Stimulated activated naive B cell treated with anti-CD40 and anti-IgM and Interleukin-4, amounts not matched to agents 10 μg/mL and 1 μg/mL and 100 μg/mL, for 72 hours (primary cell): ENCODE measurements at regions not wholly inside any gene's neighbourhood (a gene's known extent, or its start where the extent isn't known, plus 50 kb on each side); places are given as distances from the start of the nearest gene placed in this dataset.
A peak's percentile ranks its signal among the peaks of the same experiment; 100 is the strongest.

Experiments
- ATAC-seq, 2 donors: fragments of 150-1000 bp; cut with Tn5 transposase; replicated peaks; 2 replicates each; pipeline ENCODE4 v1.10.0; 2021; ENCODE audit warnings: moderate library complexity in 1 of 2
- DNase-seq: peaks from one replicate; pipeline ENCODE4 v3.0.0; 2021
- H3K27ac Mint-ChIP-seq: one replicate; pipeline ENCODE4 v1.8.0; 2022; ENCODE audit warnings: mild to moderate bottlenecking, mixed read lengths
- H3K27me3 Mint-ChIP-seq, 2 donors: one replicate each; pipeline ENCODE4 v1.8.0; 2022; ENCODE audit warnings: mixed read lengths in 2 of 2
- H3K36me3 Mint-ChIP-seq, 2 donors: one replicate each; pipeline ENCODE4 v1.8.0; 2022; ENCODE audit warnings: mixed read lengths in 2 of 2, mild to moderate bottlenecking in 1 of 2
- H3K4me1 Mint-ChIP-seq, 2 donors: one replicate each; pipeline ENCODE4 v1.8.0; 2022; ENCODE audit warnings: mixed read lengths in 2 of 2, mild to moderate bottlenecking in 1 of 2
- H3K4me3 Mint-ChIP-seq, 2 donors: one replicate each; pipeline ENCODE4 v1.8.0; 2022; ENCODE audit warnings: mild to moderate bottlenecking in 2 of 2, mixed read lengths in 2 of 2, moderate library complexity in 1 of 2
- H3K9me3 Mint-ChIP-seq, 2 donors: one replicate each; pipeline ENCODE4 v1.8.0; 2022; ENCODE audit warnings: mixed read lengths in 2 of 2, mild to moderate bottlenecking in 1 of 2

- no peak for DNase-seq
- peaks cover 12 to 18% of the 10 kb centered on the region in 2 donors for H3K4me1 Mint-ChIP-seq
- H3K27me3 Mint-ChIP-seq, result peaks cover 4 to 11% of the 10 kb centered on the region in 2 donors
- H3K9me3 Mint-ChIP-seq, result peaks cover 3 to 4% of the 10 kb centered on the region in 2 donors
- no peak for ATAC-seq
- no peak overlapping the region for H3K4me3 Mint-ChIP-seq
- H3K36me3 Mint-ChIP-seq, result peaks cover 0 to 4% of the 10 kb centered on the region in 2 donors
- no peak overlapping the region for H3K27ac Mint-ChIP-seq
Observed at GRCh38 chr12:93201990-93202389, 175.7 kb upstream of the NUDT4 start.

- peaks cover 4 to 9% of the 10 kb centered on the region in 2 donors for H3K27me3 Mint-ChIP-seq
- peaks cover 0 to 4% of the 10 kb centered on the region in 2 donors for H3K36me3 Mint-ChIP-seq
- H3K4me1 Mint-ChIP-seq, result peaks cover 12 to 20% of the 10 kb centered on the region in 2 donors
- no peak overlapping the region for H3K27ac Mint-ChIP-seq
- ATAC-seq, result no peak
- H3K4me3 Mint-ChIP-seq, result no peak overlapping the region
- H3K9me3 Mint-ChIP-seq, result peaks cover 4% of the 10 kb centered on the region in 2 donors
- no peak for DNase-seq
Observed at GRCh38 chr12:93202688-93203087, 175.0 kb upstream of the NUDT4 start.

GRCh38 chr12:93203361-93203760 is 174.4 kb upstream of the NUDT4 start:
- no peak for ATAC-seq
- H3K27ac Mint-ChIP-seq, result no peak overlapping the region
- H3K27me3 Mint-ChIP-seq, result peaks cover 4% of the 10 kb centered on the region in 2 donors
- H3K4me3 Mint-ChIP-seq, result no peak overlapping the region
- DNase-seq, result no peak
- H3K4me1 Mint-ChIP-seq, result peaks cover 12 to 26% of the 10 kb centered on the region in 2 donors
- peaks cover 4% of the 10 kb centered on the region in 2 donors for H3K9me3 Mint-ChIP-seq
- H3K36me3 Mint-ChIP-seq, result peaks cover 0 to 4% of the 10 kb centered on the region in 2 donors

DNA sequence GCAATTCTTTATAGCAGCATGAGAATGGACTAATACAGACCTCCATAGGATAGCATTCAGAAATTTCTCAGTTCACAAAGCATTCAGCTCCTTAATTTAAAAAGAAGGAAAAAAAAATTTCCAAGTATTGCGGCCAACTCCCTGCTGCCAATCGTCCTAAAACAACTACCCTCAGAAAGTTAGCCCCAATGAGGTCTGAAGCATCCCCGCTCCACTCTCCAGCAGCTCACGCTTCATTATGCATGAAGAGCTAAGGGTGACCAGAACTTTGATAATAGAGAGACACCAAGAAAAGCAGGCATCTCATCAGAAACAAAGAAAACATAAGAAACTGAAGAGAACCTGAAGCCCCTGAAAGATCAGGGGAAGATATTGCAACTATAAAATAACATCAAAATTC is 172.8 kb upstream of the NUDT4 start:
- Mint-ChIP-seq H3K36me3 (peaks cover 0 to 4% of the 10 kb centered on the region in 2 donors), H3K9me3 (peaks cover 4 to 6% of the 10 kb centered on the region in 2 donors), H3K4me1 (peaks cover 12 to 25% of the 10 kb centered on the region in 2 donors), H3K27ac (no peak overlapping the region), H3K27me3 (peaks cover 4% of the 10 kb centered on the region in 2 donors), H3K4me3 (no peak overlapping the region)
- no peak for DNase-seq
- no peak for ATAC-seq

DNA sequence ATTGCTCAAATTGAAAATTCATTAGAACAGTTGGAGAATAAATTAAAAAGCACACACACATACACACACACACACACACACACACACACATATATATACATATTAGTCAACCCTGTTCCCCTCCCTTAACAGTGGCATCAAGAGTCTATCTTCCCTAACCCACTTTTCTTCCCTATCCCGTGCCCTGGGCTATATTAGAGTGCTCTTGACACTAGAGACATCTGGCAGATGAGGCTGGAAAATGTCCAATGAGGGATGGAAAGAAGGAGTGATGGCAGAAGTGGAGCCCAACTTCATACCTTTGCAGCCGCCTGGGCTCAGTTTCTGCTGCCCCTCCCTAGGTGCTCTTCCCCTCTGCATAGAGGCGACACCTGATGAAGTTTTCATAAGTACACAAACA is 172.4 kb upstream of the NUDT4 start:
- ATAC-seq (no peak), DNase-seq (no peak)
- Mint-ChIP-seq H3K4me1 (peaks cover 9 to 20% of the 10 kb centered on the region in 2 donors), H3K9me3 (peaks cover 4 to 7% of the 10 kb centered on the region in 2 donors), H3K36me3 (peaks cover 0 to 4% of the 10 kb centered on the region in 2 donors), H3K27me3 (peaks cover under 1% of the 10 kb centered on the region in 2 donors), H3K4me3 (no peak overlapping the region), H3K27ac (no peak overlapping the region)

GRCh38 chr12:93208011-93208410 is 169.7 kb upstream of the NUDT4 start:
- DNase-seq (no peak), ATAC-seq (no peak)
- H3K4me1 Mint-ChIP-seq, result peaks cover 6 to 14% of the 10 kb centered on the region in 2 donors
- H3K27ac Mint-ChIP-seq, result no peak overlapping the region
- no peak overlapping the region for H3K4me3 Mint-ChIP-seq
- H3K9me3 Mint-ChIP-seq, result peaks cover 0 to 9% of the 10 kb centered on the region in 2 donors
- no peaks in the 10 kb centered on the region for H3K36me3 Mint-ChIP-seq
- H3K27me3 Mint-ChIP-seq, result no peaks in the 10 kb centered on the region

- H3K9me3 Mint-ChIP-seq, result peaks cover 0 to 8% of the 10 kb centered on the region in 2 donors
- no peak overlapping the region for H3K27ac Mint-ChIP-seq
- H3K4me1 Mint-ChIP-seq, result peaks cover 12 to 14% of the 10 kb centered on the region in 2 donors
- H3K4me3 Mint-ChIP-seq, result no peak overlapping the region
- H3K36me3 Mint-ChIP-seq, result no peaks in the 10 kb centered on the region
- DNase-seq (no peak), ATAC-seq (no peak)
- peaks cover 0 to 4% of the 10 kb centered on the region in 2 donors for H3K27me3 Mint-ChIP-seq
Observed at GRCh38 chr12:93214523-93215289, 163.0 kb upstream of the NUDT4 start.

- Mint-ChIP-seq H3K36me3 (no peaks in the 10 kb centered on the region), H3K9me3 (peaks cover 0 to 5% of the 10 kb centered on the region in 2 donors), H3K4me1 (peaks cover 12 to 14% of the 10 kb centered on the region in 2 donors), H3K4me3 (no peak overlapping the region), H3K27ac (no peak overlapping the region), H3K27me3 (peaks cover 0 to 4% of the 10 kb centered on the region in 2 donors)
- ATAC-seq (no peak), DNase-seq (no peak)
Observed at GRCh38 chr12:93215290-93215678, 162.4 kb upstream of the NUDT4 start.

GRCh38 chr12:93219947-93220346 is 157.8 kb upstream of the NUDT4 start:
- Mint-ChIP-seq H3K27ac (no peak overlapping the region), H3K4me3 (no peak overlapping the region), H3K27me3 (peaks cover 0 to 4% of the 10 kb centered on the region in 2 donors), H3K36me3 (peaks cover 6 to 9% of the 10 kb centered on the region in 2 donors), H3K4me1 (peaks cover 7 to 8% of the 10 kb centered on the region in 2 donors), H3K9me3 (peaks cover 8 to 10% of the 10 kb centered on the region in 2 donors)
- no peak for ATAC-seq
- no peak for DNase-seq

DNA sequence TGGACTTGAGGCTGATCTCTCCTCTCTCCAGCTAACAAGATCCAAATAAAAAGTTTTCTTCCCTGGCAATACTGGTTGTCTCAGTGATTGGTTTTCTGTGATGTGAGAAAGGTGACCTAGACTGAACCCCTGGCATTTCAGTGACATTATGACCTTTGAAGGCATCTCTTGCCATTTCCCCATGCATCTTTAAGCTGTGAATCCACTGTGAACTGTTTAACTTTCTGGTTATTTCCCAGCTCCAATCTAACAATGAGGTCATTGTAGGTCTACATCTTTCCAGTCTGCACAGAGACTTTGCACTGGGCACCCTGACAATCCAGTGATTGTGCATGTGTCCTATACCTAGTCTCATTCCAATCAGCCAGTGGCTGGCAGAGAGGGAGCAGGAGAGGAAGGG is 155.9 kb upstream of the NUDT4 start:
- no peaks in the 10 kb centered on the region for H3K27me3 Mint-ChIP-seq
- H3K27ac Mint-ChIP-seq, result no peak overlapping the region
- peaks cover 6 to 9% of the 10 kb centered on the region in 2 donors for H3K36me3 Mint-ChIP-seq
- no peak for DNase-seq
- no peak for ATAC-seq
- peaks cover 8 to 10% of the 10 kb centered on the region in 2 donors for H3K9me3 Mint-ChIP-seq
- peaks cover 7 to 8% of the 10 kb centered on the region in 2 donors for H3K4me1 Mint-ChIP-seq
- H3K4me3 Mint-ChIP-seq, result no peak overlapping the region

DNA sequence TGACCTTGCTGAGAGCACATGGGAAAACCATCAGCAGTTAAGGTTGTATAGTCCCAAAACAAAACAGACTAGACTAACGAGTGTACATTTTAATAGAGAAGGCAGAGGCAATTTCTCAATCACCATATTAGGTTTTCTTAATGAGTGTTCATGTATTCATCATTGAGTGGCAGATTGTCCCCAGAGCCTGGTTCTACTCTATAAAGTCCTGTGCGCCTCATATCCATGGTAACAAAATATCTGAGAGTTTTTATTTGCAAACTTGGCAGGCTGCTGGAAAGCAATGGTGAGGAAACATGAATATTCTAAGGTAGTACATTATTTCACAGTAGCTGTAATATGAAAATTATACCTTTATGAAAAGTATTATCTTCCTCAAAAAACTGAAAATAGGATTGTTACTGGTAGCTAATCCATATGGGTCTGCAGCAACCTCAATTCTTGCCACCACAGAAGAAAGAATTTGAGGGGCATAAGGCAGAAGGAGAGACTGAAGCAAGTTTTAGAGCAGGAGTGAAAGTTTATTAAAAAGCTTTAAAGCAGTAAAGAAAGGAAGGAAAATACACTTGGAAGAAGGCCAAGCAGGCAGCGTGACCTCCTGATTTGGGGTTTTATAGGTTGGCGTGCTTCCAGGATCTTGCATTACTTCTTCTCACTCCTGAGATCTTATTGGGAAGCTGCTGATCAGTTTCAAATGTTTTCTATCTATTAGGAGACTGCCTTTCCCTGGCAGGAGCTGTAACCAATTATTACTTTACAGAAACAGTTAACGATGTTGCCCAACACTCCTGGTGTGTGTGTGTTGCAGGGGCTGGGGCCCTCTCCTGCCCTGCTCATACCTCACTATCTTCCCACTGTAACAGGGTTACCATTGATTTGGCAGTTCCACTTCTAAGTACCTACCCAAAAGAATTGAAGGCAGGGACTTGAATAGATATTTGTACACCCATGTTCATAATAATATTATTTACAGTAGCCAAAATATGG is 154.0 kb upstream of the NUDT4 start:
- no peaks in the 10 kb centered on the region for H3K27me3 Mint-ChIP-seq
- H3K4me1 Mint-ChIP-seq, result no peaks in the 10 kb centered on the region
- H3K36me3 Mint-ChIP-seq, result peaks cover 6 to 9% of the 10 kb centered on the region in 2 donors
- H3K9me3 Mint-ChIP-seq, result peaks cover 9 to 16% of the 10 kb centered on the region in 2 donors
- no peak for DNase-seq
- H3K4me3 Mint-ChIP-seq, result no peak overlapping the region
- ATAC-seq, result no peak
- no peak overlapping the region for H3K27ac Mint-ChIP-seq

GRCh38 chr12:93225094-93225493 is 152.6 kb upstream of the NUDT4 start:
- no peaks in the 10 kb centered on the region for H3K4me1 Mint-ChIP-seq
- no peak for ATAC-seq
- H3K4me3 Mint-ChIP-seq, result no peak overlapping the region
- no peak for DNase-seq
- peaks cover 9 to 16% of the 10 kb centered on the region in 2 donors for H3K9me3 Mint-ChIP-seq
- H3K27ac Mint-ChIP-seq, result no peak overlapping the region
- no peaks in the 10 kb centered on the region for H3K27me3 Mint-ChIP-seq
- peaks cover 6 to 9% of the 10 kb centered on the region in 2 donors for H3K36me3 Mint-ChIP-seq

- ATAC-seq, result peak; percentile 73 to 83
- Mint-ChIP-seq H3K4me3 (no peak overlapping the region), H3K27ac (no peak overlapping the region), H3K27me3 (peaks cover 0 to 1% of the 10 kb centered on the region in 2 donors), H3K4me1 (no peaks in the 10 kb centered on the region), H3K36me3 (peaks cover 5% of the 10 kb centered on the region in 2 donors), H3K9me3 (peaks cover 5 to 14% of the 10 kb centered on the region in 2 donors)
- DNase-seq, result no peak
Observed at GRCh38 chr12:93226361-93226760, 151.4 kb upstream of the NUDT4 start.
